Keratinocyte (primary cell): ENCODE measurements at regions not wholly inside any gene's neighbourhood (a gene's known extent, or its start where the extent isn't known, plus 50 kb on each side); places are given as distances from the start of the nearest gene placed in this dataset.

Source experiments
- DNase-seq: peaks from one replicate; pipeline ENCODE4 v3.0.0-alpha.2; 2011; ENCODE audit warnings: low read depth, missing footprints, low spot score
- FAIRE-seq: peaks from 2 replicates; lab custom pipeline; 2011; peaks lifted over from hg19 to GRCh38; lab: Jason Lieb, UNC
- H2AFZ ChIP-seq: 2 replicates; pipeline ENCODE4 v1.6.0; 2012; ENCODE audit warnings: low read length, control low read depth, inconsistent platforms; ENCODE audit not compliant: control insufficient read depth
- H3K27ac ChIP-seq: 2 replicates; pipeline ENCODE4 v1.5.1; 2011; ENCODE audit warnings: low read length; ENCODE audit not compliant: control insufficient read depth, insufficient read depth
- H3K27me3 ChIP-seq: 3 replicates; pipeline ENCODE4 v1.6.0; 2011; ENCODE audit warnings: low read length; ENCODE audit not compliant: control insufficient read depth, insufficient read depth; ENCODE audit errors: extremely low read depth
- H3K36me3 ChIP-seq, 2 experiments: 2 replicates in 1 of 2; 3 replicates in 1 of 2; pipeline ENCODE4 v1.5.1; 2011; ENCODE audit warnings: low read length in 2 of 2, mild to moderate bottlenecking in 1 of 2; ENCODE audit not compliant: control insufficient read depth in 2 of 2, insufficient read depth in 2 of 2; ENCODE audit errors: extremely low read depth in 1 of 2
- H3K4me1 ChIP-seq: 3 replicates; pipeline ENCODE4 v1.5.1; 2011; ENCODE audit warnings: low read length; ENCODE audit not compliant: control insufficient read depth, insufficient read depth; ENCODE audit errors: extremely low read depth
- H3K4me2 ChIP-seq: 3 replicates; pipeline ENCODE4 v1.6.0; 2011; ENCODE audit warnings: low read depth, low read length; ENCODE audit not compliant: control insufficient read depth, insufficient read depth; ENCODE audit errors: extremely low read depth
- H3K4me3 ChIP-seq, 3 experiments: fragments of 200-600 bp in 1 of 3; sonication (generic) in 1 of 3; 2 replicates in 2 of 3; 3 replicates in 1 of 3; pipeline ENCODE4 v1.5.1; 2011 to 2016; ENCODE audit warnings: low read length in 3 of 3, mild to moderate bottlenecking in 3 of 3, control low read depth in 2 of 3, inconsistent platforms in 1 of 3, low read depth in 1 of 3, mixed read lengths in 1 of 3, mixed run types in 1 of 3, moderate library complexity in 1 of 3; ENCODE audit not compliant: control insufficient read depth in 2 of 3, insufficient read depth in 2 of 3; ENCODE audit errors: extremely low read depth in 1 of 3
- H3K79me2 ChIP-seq: 2 replicates; pipeline ENCODE4 v1.6.0; 2012; ENCODE audit warnings: low read length; ENCODE audit not compliant: control insufficient read depth, insufficient read depth
- H3K9ac ChIP-seq: 3 replicates; pipeline ENCODE4 v1.6.0; 2011; ENCODE audit warnings: low read length; ENCODE audit not compliant: control insufficient read depth, insufficient read depth; ENCODE audit errors: extremely low read depth
- H3K9me1 ChIP-seq: 3 replicates; pipeline ENCODE4 v1.6.0; 2011; ENCODE audit warnings: low read length; ENCODE audit not compliant: control insufficient read depth, insufficient read depth; ENCODE audit errors: extremely low read depth
- H3K9me3 ChIP-seq: 2 replicates; pipeline ENCODE4 v1.5.1; 2012; ENCODE audit warnings: low read depth, low read length; ENCODE audit not compliant: control insufficient read depth
- H4K20me1 ChIP-seq: 3 replicates; pipeline ENCODE4 v1.6.0; 2011; ENCODE audit warnings: low read length; ENCODE audit not compliant: control insufficient read depth, insufficient read depth; ENCODE audit errors: extremely low read depth
- CTCF ChIP-seq, 3 experiments: IDR thresholded peaks in 1 of 3; conservative IDR thresholded peaks in 1 of 3; optimal IDR thresholded peaks in 1 of 3; 2 replicates in 2 of 3; 3 replicates in 1 of 3; pipeline versions ENCODE3 to v1.5.1; 2011; ENCODE audit warnings: low read length in 3 of 3, mild to moderate bottlenecking in 3 of 3, moderate library complexity in 2 of 3, control low read depth in 1 of 3, inconsistent platforms in 1 of 3; ENCODE audit not compliant: insufficient read depth in 2 of 3; ENCODE audit errors: extremely low read depth in 1 of 3
- EZH2 ChIP-seq: IDR thresholded peaks from one replicate; pipeline ENCODE4 v1.6.1; 2012; ENCODE audit warnings: inconsistent platforms, mild to moderate bottlenecking, low read length, moderate library complexity
- dilution Hi-C: fragments of 300-500 bp; cut with MboI; formaldehyde crosslinking; loops from one replicate; pipeline ENCODE4 v1.7.0; 2020; ENCODE audit warnings: low sequenced_read_pairs; ENCODE audit not compliant: extremely low pct_ligation_motif_present

GRCh38 chr3:177646749-177647148 lies 449.5 kb upstream of the TBL1XR1 start:
- Histone ChIP-seq H3K79me2 (no peaks in the 10 kb centered on the region), H2AFZ (no peak overlapping the region), H3K36me3 (no peaks in the 10 kb centered on the region), H3K9ac (no peak overlapping the region), H3K4me1 (no peaks in the 10 kb centered on the region), H3K27me3 (no peaks in the 10 kb centered on the region), H3K9me3 (no peaks in the 10 kb centered on the region), H3K4me3 (no peak overlapping the region), H3K4me2 (no peak overlapping the region), H4K20me1 (no peaks in the 10 kb centered on the region), H3K27ac (no peak overlapping the region), H3K9me1 (no peaks in the 10 kb centered on the region)
- TF ChIP-seq EZH2 (no peak), CTCF (optimal IDR thresholded peaks at IDR 0.05 in 1 of 3, IDR thresholded peaks at IDR 0.05 in 1 of 3, conservative IDR thresholded peaks at IDR 0.05 in 1 of 3; ENCODE audit: extremely low read depth in 1 of 3, insufficient read depth in 2 of 3, low read length in 3 of 3) (no peak)
- FAIRE-seq (no peak), DNase-seq (no peak)
- dilution Hi-C loops: no loop called here

GRCh38 chr3:177647341-177647740 lies 450.1 kb upstream of the TBL1XR1 start:
- no peak for DNase-seq
- dilution Hi-C loops: no loop called here
- FAIRE-seq: no peak
- Histone ChIP-seq H3K4me1 (no peaks in the 10 kb centered on the region), H3K9me3 (no peaks in the 10 kb centered on the region), H2AFZ (no peak overlapping the region), H3K9ac (no peak overlapping the region), H3K4me3 (no peak overlapping the region), H4K20me1 (no peaks in the 10 kb centered on the region), H3K79me2 (no peaks in the 10 kb centered on the region), H3K4me2 (no peak overlapping the region), H3K27me3 (no peaks in the 10 kb centered on the region), H3K36me3 (no peaks in the 10 kb centered on the region), H3K9me1 (no peaks in the 10 kb centered on the region), H3K27ac (no peak overlapping the region)
- TF ChIP-seq CTCF (optimal IDR thresholded peaks at IDR 0.05 in 1 of 3, IDR thresholded peaks at IDR 0.05 in 1 of 3, conservative IDR thresholded peaks at IDR 0.05 in 1 of 3; ENCODE audit: extremely low read depth in 1 of 3, insufficient read depth in 2 of 3, low read length in 3 of 3) (no peak), EZH2 (no peak)
